ENCODE measurements at regions not wholly inside any gene's neighbourhood (a gene's known extent, or its start where the extent isn't known, plus 50 kb on each side); places are given as distances from the start of the nearest gene placed in this dataset.

GRCh38 chr21:28375708-28376385 lies 616.8 kb downstream of the LTN1 start:
- POLR2A ChIA-PET = no interaction called here
- CTCF ChIA-PET = no interaction called here
- no peak for TF ChIP-seq CTCF (IDR thresholded peaks at IDR 0.05; ENCODE audit: control extremely low read depth, extremely low read depth, low read depth, missing control alignments)
- DNase-seq (ENCODE audit: extremely low spot score) = no peak

DNA sequence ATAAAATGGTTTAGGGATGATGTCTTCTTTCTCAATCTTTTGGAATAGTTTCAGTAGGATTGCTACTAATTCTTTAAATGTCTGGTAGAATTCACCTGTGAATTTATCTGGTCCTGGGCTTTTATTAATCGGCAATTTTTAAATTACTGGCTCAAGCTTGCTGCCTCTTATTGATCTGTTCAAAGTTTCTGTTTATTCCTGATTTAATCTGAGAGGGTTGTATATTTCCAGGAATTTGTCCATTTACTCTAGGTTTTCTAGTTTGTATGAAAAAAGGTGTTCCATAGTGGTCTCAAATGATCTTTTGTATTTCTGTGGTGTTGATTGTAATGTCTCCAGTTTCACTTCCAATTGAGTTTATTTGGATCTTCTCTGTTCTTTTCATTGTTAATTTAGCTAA lies 617.8 kb downstream of the LTN1 start:
- CTCF ChIA-PET = no interaction called here
- DNase-seq (ENCODE audit: extremely low spot score) = no peak
- POLR2A ChIA-PET = no interaction called here
- TF ChIP-seq CTCF (IDR thresholded peaks at IDR 0.05; ENCODE audit: control extremely low read depth, extremely low read depth, low read depth, missing control alignments) = no peak

DNA sequence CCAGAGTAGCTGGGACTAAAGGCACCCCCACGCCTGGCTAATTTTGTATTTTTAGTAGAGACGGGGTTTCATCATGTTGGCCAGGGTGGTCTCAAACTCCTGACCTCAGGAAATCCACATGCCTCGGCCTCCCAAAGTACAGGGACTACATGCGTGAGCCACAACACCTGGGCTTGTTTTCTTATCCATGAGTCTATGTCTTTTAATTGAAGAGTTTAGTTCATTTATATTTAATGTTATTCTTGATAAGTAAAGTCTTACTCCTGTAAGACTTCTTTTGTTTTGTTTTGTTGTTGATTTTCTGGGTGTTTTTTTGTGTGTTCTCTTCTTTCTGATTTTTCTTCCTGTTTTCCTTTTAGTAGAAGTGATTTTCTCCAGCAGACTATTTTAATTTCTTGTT lies 621.0 kb downstream of the LTN1 start:
- no peak for TF ChIP-seq CTCF (IDR thresholded peaks at IDR 0.05; ENCODE audit: control extremely low read depth, extremely low read depth, low read depth, missing control alignments)
- ChIA-PET POLR2A (no interaction called here), CTCF (interaction anchor here (1.1 kb wide), 1 partner anchor 16 kb away, joined by 3 read pairs; no protein-coding TSS in a partner anchor)
- DNase-seq (ENCODE audit: extremely low spot score) = no peak

- CTCF ChIA-PET = no interaction called here
- no peak for TF ChIP-seq CTCF (IDR thresholded peaks at IDR 0.05; ENCODE audit: control extremely low read depth, extremely low read depth, low read depth, missing control alignments)
- POLR2A ChIA-PET = no interaction called here
- no peak for DNase-seq (ENCODE audit: extremely low spot score)
Observed at GRCh38 chr21:28359300-28359699, 633.4 kb downstream of the LTN1 start.

- no peak for TF ChIP-seq CTCF (IDR thresholded peaks at IDR 0.05; ENCODE audit: control extremely low read depth, extremely low read depth, low read depth, missing control alignments)
- no peak for DNase-seq (ENCODE audit: extremely low spot score)
- POLR2A ChIA-PET = no interaction called here
- CTCF ChIA-PET = interaction anchor here (1.0 kb wide), 1 partner anchor 9 kb away, joined by 4 read pairs; no protein-coding TSS in a partner anchor
Observed at GRCh38 chr21:28358702-28359101, 634.0 kb downstream of the LTN1 start.

DNA sequence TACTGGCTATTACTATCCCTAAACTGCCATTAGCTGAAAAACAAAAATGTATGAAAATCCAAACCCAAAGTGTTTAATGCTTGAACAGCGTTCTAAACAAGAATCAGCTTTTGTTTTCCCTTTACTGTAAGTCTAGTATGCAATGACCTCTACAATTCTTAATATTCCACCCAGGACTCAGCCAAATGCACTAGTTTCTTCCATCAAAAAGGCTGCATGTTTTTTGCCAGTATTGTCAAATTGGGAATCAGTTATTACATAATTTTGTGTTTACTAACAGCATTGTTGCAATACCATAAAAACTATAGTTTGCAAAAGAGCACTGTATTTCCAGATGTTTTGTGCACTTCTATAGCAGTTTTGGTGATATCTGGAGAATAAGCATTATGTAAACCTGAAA lies 634.5 kb downstream of the LTN1 start:
- TF ChIP-seq CTCF (IDR thresholded peaks at IDR 0.05; ENCODE audit: control extremely low read depth, extremely low read depth, low read depth, missing control alignments) = no peak
- CTCF ChIA-PET = interaction anchor here (1.0 kb wide), 1 partner anchor 10 kb away, joined by 4 read pairs; no protein-coding TSS in a partner anchor
- DNase-seq (ENCODE audit: extremely low spot score) = no peak
- POLR2A ChIA-PET = no interaction called here
